GM23248 (cell line): ENCODE measurements at regions not wholly inside any gene's neighbourhood (a gene's known extent, or its start where the extent isn't known, plus 50 kb on each side); places are given as distances from the start of the nearest gene placed in this dataset.

Experiments
- DNase-seq: peaks from one replicate; pipeline ENCODE4 v3.0.0-alpha.2; 2015
- H2AFZ ChIP-seq: fragments of 200-600 bp; sonication (generic); 2 replicates; pipeline ENCODE4 v1.6.1; 2016; ENCODE audit warnings: antibody characterized with exemption
- H3F3A ChIP-seq: fragments of 200-600 bp; sonication (generic); 2 replicates; pipeline ENCODE4 v1.6.1; 2016; ENCODE audit warnings: mild to moderate bottlenecking, antibody characterized with exemption, mixed run types; ENCODE audit not compliant: insufficient read depth
- H3K27ac ChIP-seq: fragments of 200-600 bp; sonication (generic); 2 replicates; pipeline ENCODE4 v1.5.1; 2016; ENCODE audit warnings: mild to moderate bottlenecking
- H3K27me3 ChIP-seq: fragments of 200-600 bp; sonication (generic); replicated peaks from 2 replicates; pipeline ENCODE4 v1.6.1; 2016; ENCODE audit warnings: mild to moderate bottlenecking; ENCODE audit not compliant: insufficient read depth
- H3K36me3 ChIP-seq: fragments of 200-600 bp; sonication (generic); 2 replicates; pipeline ENCODE4 v1.6.1; 2016; ENCODE audit warnings: low read depth, mild to moderate bottlenecking
- H3K4me1 ChIP-seq: fragments of 200-600 bp; sonication (generic); 2 replicates; pipeline ENCODE4 v1.6.1; 2016; ENCODE audit warnings: mild to moderate bottlenecking; ENCODE audit not compliant: insufficient read depth
- H3K4me2 ChIP-seq: fragments of 200-600 bp; sonication (generic); one replicate; pipeline ENCODE4 v1.6.1; 2016; ENCODE audit warnings: mild to moderate bottlenecking; ENCODE audit not compliant: unreplicated experiment
- H3K4me3 ChIP-seq: fragments of 200-600 bp; sonication (generic); 2 replicates; pipeline ENCODE4 v1.5.1; 2016; ENCODE audit warnings: mild to moderate bottlenecking
- H3K79me2 ChIP-seq: fragments of 200-600 bp; sonication (generic); 2 replicates; pipeline ENCODE4 v1.6.1; 2016; ENCODE audit warnings: mild to moderate bottlenecking; ENCODE audit not compliant: insufficient read depth
- H3K9ac ChIP-seq: fragments of 200-600 bp; sonication (generic); 2 replicates; pipeline ENCODE4 v1.6.1; 2016; ENCODE audit warnings: mild to moderate bottlenecking
- H3K9me2 ChIP-seq: fragments of 200-600 bp; sonication (generic); 2 replicates; pipeline ENCODE4 v1.6.1; 2016; ENCODE audit warnings: mixed run types, mild to moderate bottlenecking, moderate library complexity; ENCODE audit not compliant: insufficient read depth
- H3K9me3 ChIP-seq: fragments of 200-600 bp; sonication (generic); one replicate; pipeline ENCODE4 v1.6.1; 2017; ENCODE audit warnings: low read depth
- H4K20me1 ChIP-seq: fragments of 200-600 bp; sonication (generic); 2 replicates; pipeline ENCODE4 v1.6.0; 2016; ENCODE audit not compliant: insufficient read depth
- EZH2 ChIP-seq: fragments of 200-600 bp; sonication (generic); IDR thresholded peaks from 2 replicates; pipeline ENCODE4 v1.6.1; 2018; ENCODE audit warnings: antibody characterized with exemption, mild to moderate bottlenecking; ENCODE audit not compliant: insufficient read depth, poor library complexity, severe bottlenecking
- EZH2phosphoT487 ChIP-seq: fragments of 200-600 bp; sonication (generic); IDR thresholded peaks from 2 replicates; pipeline ENCODE4 v1.6.1; 2018; ENCODE audit warnings: antibody characterized with exemption, moderate library complexity, mild to moderate bottlenecking, low read depth; ENCODE audit not compliant: insufficient read depth
- WGBS, 2 experiments: methylation state at CpG; one replicate each; pipeline ENCODE4 v1.1.6; 2015 to 2017; ENCODE audit warnings: low lambda C conversion rate in 2 of 2, low coverage in 1 of 2; ENCODE audit errors: missing lambda C conversion rate in 2 of 2; 5-methylcytosine and 5-hydroxymethylcytosine counted together
- in situ Hi-C: fragments of 300-500 bp; cut with MboI; formaldehyde crosslinking; loops from 2 replicates; pipeline ENCODE4 v1.15.0; 2020

- Histone ChIP-seq H3K36me3 (no peaks in the 10 kb centered on the region), H3K27ac (no peak overlapping the region), H3K4me2 (no peak overlapping the region), H3K9me3 (no peaks in the 10 kb centered on the region), H3K9me2 (no peaks in the 10 kb centered on the region), H3F3A (peaks cover 2% of the 10 kb centered on the region; the same call in 1 of the 2 replicates), H2AFZ (no peak overlapping the region), H3K79me2 (no peaks in the 10 kb centered on the region), H4K20me1 (no peaks in the 10 kb centered on the region), H3K27me3 (peaks cover 6% of the 10 kb centered on the region), H3K4me1 (no peaks in the 10 kb centered on the region), H3K4me3 (no peak overlapping the region), H3K9ac (no peak overlapping the region)
- in situ Hi-C loops = loop anchor here (25.0 kb wide), 1 partner anchor 662 kb away; no protein-coding TSS in a partner anchor
- no peak for DNase-seq
- TF ChIP-seq EZH2 (no peak), EZH2phosphoT487 (no peak)
- WGBS, 2 experiments = 71 to 73% methylated on average over 5 of the region's 5 CpGs
Observed at GRCh38 chr12:104399740-104400612, 56.8 kb upstream of the CHST11 start.

GRCh38 chr12:104402630-104403029 lies 54.1 kb upstream of the CHST11 start:
- Histone ChIP-seq H3K36me3 (no peaks in the 10 kb centered on the region), H4K20me1 (no peaks in the 10 kb centered on the region), H2AFZ (no peak overlapping the region), H3F3A (peaks cover 2% of the 10 kb centered on the region; the same call in 1 of the 2 replicates), H3K9me3 (no peaks in the 10 kb centered on the region), H3K79me2 (no peaks in the 10 kb centered on the region), H3K9ac (no peak overlapping the region), H3K27me3 (peaks cover 12% of the 10 kb centered on the region), H3K4me3 (no peak overlapping the region), H3K9me2 (no peaks in the 10 kb centered on the region), H3K4me1 (no peaks in the 10 kb centered on the region), H3K27ac (no peak overlapping the region), H3K4me2 (no peak overlapping the region)
- TF ChIP-seq EZH2 (no peak), EZH2phosphoT487 (no peak)
- 41 to 52% methylated on average over 3 of the region's 3 CpGs for WGBS, 2 experiments
- in situ Hi-C loops = no loop called here
- no peak for DNase-seq

- Histone ChIP-seq H3K9ac (no peak overlapping the region), H3K4me1 (no peaks in the 10 kb centered on the region), H3K79me2 (no peaks in the 10 kb centered on the region), H3K36me3 (no peaks in the 10 kb centered on the region), H4K20me1 (no peaks in the 10 kb centered on the region), H3K27me3 (peaks cover 14% of the 10 kb centered on the region), H3K9me2 (no peaks in the 10 kb centered on the region), H2AFZ (no peak overlapping the region), H3K4me3 (no peak overlapping the region), H3K4me2 (no peak overlapping the region), H3K9me3 (no peaks in the 10 kb centered on the region), H3F3A (no peaks in the 10 kb centered on the region), H3K27ac (no peak overlapping the region)
- TF ChIP-seq EZH2phosphoT487 (no peak), EZH2 (no peak)
- in situ Hi-C loops = no loop called here
- 23 to 35% methylated on average over 6 of the region's 6 CpGs for WGBS, 2 experiments
- no peak for DNase-seq
Observed at GRCh38 chr12:104404781-104405180, 52.0 kb upstream of the CHST11 start.

- Histone ChIP-seq H3K4me3 (no peak overlapping the region), H2AFZ (no peak overlapping the region), H3K9ac (no peak overlapping the region), H3K79me2 (no peaks in the 10 kb centered on the region), H3F3A (no peaks in the 10 kb centered on the region), H3K27ac (no peak overlapping the region), H3K9me3 (no peaks in the 10 kb centered on the region), H4K20me1 (no peaks in the 10 kb centered on the region), H3K36me3 (no peaks in the 10 kb centered on the region), H3K27me3 (peaks cover 14% of the 10 kb centered on the region), H3K4me1 (no peaks in the 10 kb centered on the region), H3K4me2 (no peak overlapping the region), H3K9me2 (no peaks in the 10 kb centered on the region)
- 91 to 93% methylated on average over 1 of the region's 1 CpG for WGBS, 2 experiments
- in situ Hi-C loops = no loop called here
- TF ChIP-seq EZH2 = no peak
- no peak for TF ChIP-seq EZH2phosphoT487
- no peak for DNase-seq
Observed at GRCh38 chr12:104406164-104406563, 50.6 kb upstream of the CHST11 start.
